NT2/D1 (cell line): ENCODE measurements at regions not wholly inside any gene's neighbourhood (a gene's known extent, or its start where the extent isn't known, plus 50 kb on each side); places are given as distances from the start of the nearest gene placed in this dataset.

Source experiments
- DNase-seq: peaks from one replicate; pipeline ENCODE4 v3.0.0-alpha.2; 2011; ENCODE audit warnings: low read depth, low spot score
- H3K27me3 ChIP-seq: 2 replicates; pipeline ENCODE4 v1.6.0; 2011; ENCODE audit warnings: mild to moderate bottlenecking; ENCODE audit not compliant: insufficient read length, insufficient read depth
- H3K36me3 ChIP-seq: 2 replicates; pipeline ENCODE4 v1.6.1; 2011; ENCODE audit warnings: mild to moderate bottlenecking, low read length, mixed read lengths; ENCODE audit not compliant: insufficient read depth, insufficient read length
- H3K4me1 ChIP-seq: 2 replicates; pipeline ENCODE4 v1.5.1; 2011; ENCODE audit not compliant: insufficient read depth, insufficient read length
- H3K4me3 ChIP-seq: 2 replicates; pipeline ENCODE4 v1.5.1; 2011; ENCODE audit warnings: low read depth; ENCODE audit not compliant: insufficient read length
- H3K9ac ChIP-seq: 2 replicates; pipeline ENCODE4 v1.6.0; 2011; ENCODE audit warnings: low read depth; ENCODE audit not compliant: insufficient read length
- H3K9me3 ChIP-seq: 2 replicates; pipeline ENCODE4 v1.5.1; 2011; ENCODE audit warnings: mild to moderate bottlenecking, low read length; ENCODE audit not compliant: insufficient read depth
- SUZ12 ChIP-seq: IDR thresholded peaks from 2 replicates; pipeline ENCODE4 v1.6.1; 2011; ENCODE audit not compliant: insufficient read length, insufficient read depth; ENCODE audit errors: extremely low read depth
- YY1 ChIP-seq: IDR thresholded peaks from 2 replicates; pipeline ENCODE4 v1.6.1; 2011; ENCODE audit not compliant: insufficient read length, insufficient read depth
- ZNF274 ChIP-seq: IDR thresholded peaks from 2 replicates; pipeline ENCODE4 v1.6.1; 2011; ENCODE audit warnings: mild to moderate bottlenecking, low read depth, low read length

- Histone ChIP-seq H3K4me1 (no peaks in the 10 kb centered on the region), H3K9me3 (0 out of 2 replicates have a peak, but pooled peaks cover 3% of the 10 kb centered on the region), H3K9ac (no peak overlapping the region), H3K27me3 (no peaks in the 10 kb centered on the region), H3K4me3 (no peak overlapping the region), H3K36me3 (no peaks in the 10 kb centered on the region)
- no peak for TF ChIP-seq SUZ12
- TF ChIP-seq YY1: no peak
- TF ChIP-seq ZNF274: no peak
- DNase-seq: no peak
These were observed 394.9 kb upstream of the B3GALT2 start for GRCh38 chr1:193581341-193581740.

GRCh38 chr1:193580419-193580818, 394.0 kb upstream of the B3GALT2 start:
- Histone ChIP-seq H3K4me1 (no peaks in the 10 kb centered on the region), H3K36me3 (no peaks in the 10 kb centered on the region), H3K4me3 (no peak overlapping the region), H3K9me3 (0 out of 2 replicates have a peak, but pooled peaks cover 3% of the 10 kb centered on the region), H3K27me3 (no peaks in the 10 kb centered on the region), H3K9ac (no peak overlapping the region)
- no peak for TF ChIP-seq ZNF274
- TF ChIP-seq YY1: no peak
- no peak for TF ChIP-seq SUZ12
- no peak for DNase-seq

GRCh38 chr1:193579323-193579722, 392.9 kb upstream of the B3GALT2 start:
- Histone ChIP-seq H3K9ac (no peak overlapping the region), H3K36me3 (no peaks in the 10 kb centered on the region), H3K4me3 (no peak overlapping the region), H3K27me3 (no peaks in the 10 kb centered on the region), H3K4me1 (no peaks in the 10 kb centered on the region), H3K9me3 (0 out of 2 replicates have a peak, but pooled peaks cover 3% of the 10 kb centered on the region)
- DNase-seq: no peak
- no peak for TF ChIP-seq YY1
- TF ChIP-seq SUZ12: no peak
- TF ChIP-seq ZNF274: no peak

- Histone ChIP-seq H3K4me1 (no peaks in the 10 kb centered on the region), H3K27me3 (no peaks in the 10 kb centered on the region), H3K9ac (no peak overlapping the region), H3K4me3 (no peak overlapping the region), H3K36me3 (no peaks in the 10 kb centered on the region), H3K9me3 (no peaks in the 10 kb centered on the region)
- no peak for DNase-seq
- TF ChIP-seq YY1: no peak
- TF ChIP-seq SUZ12: no peak
- no peak for TF ChIP-seq ZNF274
These were observed 388.5 kb upstream of the B3GALT2 start for GRCh38 chr1:193574913-193575312.

- Histone ChIP-seq H3K36me3 (no peaks in the 10 kb centered on the region), H3K4me1 (no peaks in the 10 kb centered on the region), H3K27me3 (no peaks in the 10 kb centered on the region), H3K9ac (no peak overlapping the region), H3K9me3 (no peaks in the 10 kb centered on the region), H3K4me3 (no peak overlapping the region)
- no peak for DNase-seq
- TF ChIP-seq YY1 (no peak), SUZ12 (no peak), ZNF274 (no peak)
These were observed 383.5 kb upstream of the B3GALT2 start for GRCh38 chr1:193569983-193570269.

GRCh38 chr1:193569096-193569982, 382.9 kb upstream of the B3GALT2 start:
- TF ChIP-seq YY1: no peak
- TF ChIP-seq SUZ12: no peak
- TF ChIP-seq ZNF274: no peak
- H3K36me3 ChIP-seq: no peaks in the 10 kb centered on the region
- no peak for DNase-seq
- H3K27me3 ChIP-seq: no peaks in the 10 kb centered on the region
- no peaks in the 10 kb centered on the region for H3K4me1 ChIP-seq
- H3K9ac ChIP-seq: no peak overlapping the region
- no peaks in the 10 kb centered on the region for H3K9me3 ChIP-seq
- no peak overlapping the region for H3K4me3 ChIP-seq

GRCh38 chr1:193568512-193568911, 382.1 kb upstream of the B3GALT2 start:
- H3K4me3 ChIP-seq: no peak overlapping the region
- DNase-seq: no peak
- TF ChIP-seq SUZ12 (no peak), ZNF274 (no peak), YY1 (no peak)

More at GRCh38 chr1:193568512-193568911, 382.1 kb upstream of the B3GALT2 start:
- H3K27me3 ChIP-seq: no peaks in the 10 kb centered on the region
- H3K9ac ChIP-seq: no peak overlapping the region
- no peaks in the 10 kb centered on the region for H3K4me1 ChIP-seq
- H3K9me3 ChIP-seq: no peaks in the 10 kb centered on the region
- H3K36me3 ChIP-seq: no peaks in the 10 kb centered on the region
